WTC11 (cell line): ENCODE measurements at regions not wholly inside any gene's neighbourhood (a gene's known extent, or its start where the extent isn't known, plus 50 kb on each side); places are given as distances from the start of the nearest gene placed in this dataset.

ENCODE experiments used
- ATAC-seq: fragments of 200-7000 bp; cut with Tn5 transposase; 2 replicates; pipeline ENCODE4 v1.10.0; 2021; ENCODE audit warnings: mild to moderate bottlenecking, moderate library complexity
- CTCF ChIA-PET: fragments of 300-600 bp; sonication (Branson Sonifier 250); formaldehyde crosslinking; loops from one replicate; lab custom pipeline; 2021; ENCODE audit warnings: antibody characterized with exemption; lab: Charles Lee
- POLR2A ChIA-PET: fragments of 350-600 bp; sonication (Branson Sonifier 250); formaldehyde crosslinking; loops from one replicate; lab custom pipeline; 2021; ENCODE audit warnings: antibody characterized with exemption; lab: Charles Lee
- DNase-seq: peaks from one replicate; pipeline ENCODE4 v3.0.0; 2021; ENCODE audit warnings: low spot score
- H3K27ac Mint-ChIP-seq: 2 replicates; pipeline ENCODE4 v1.8.0; 2021; ENCODE audit warnings: mixed read lengths
- H3K27me3 Mint-ChIP-seq: 2 replicates; pipeline ENCODE4 v1.8.0; 2021; ENCODE audit warnings: low read depth, mild to moderate bottlenecking, moderate library complexity, mixed read lengths
- H3K36me3 Mint-ChIP-seq: 2 replicates; pipeline ENCODE4 v1.8.0; 2021; ENCODE audit warnings: mixed read lengths
- H3K4me1 Mint-ChIP-seq: 2 replicates; pipeline ENCODE4 v1.8.0; 2022; ENCODE audit warnings: mixed read lengths
- H3K4me3 Mint-ChIP-seq: 2 replicates; pipeline ENCODE4 v1.8.0; 2021; ENCODE audit warnings: mild to moderate bottlenecking, moderate library complexity, mixed read lengths
- H3K9me3 Mint-ChIP-seq: 2 replicates; pipeline ENCODE4 v1.8.0; 2021; ENCODE audit warnings: mixed read lengths
- CBFB ChIP-seq: sonication (generic); formaldehyde crosslinking; IDR thresholded peaks from 2 replicates; pipeline ENCODE4 v1.8.1; 2022; ENCODE audit warnings: mild to moderate bottlenecking, low read depth, missing genetic modification reagents
- CREB1 ChIP-seq: sonication (generic); formaldehyde crosslinking; IDR thresholded peaks from 2 replicates; pipeline ENCODE4 v1.8.0; 2023; ENCODE audit warnings: mild to moderate bottlenecking, missing genetic modification reagents
- ELF4 ChIP-seq: sonication (generic); formaldehyde crosslinking; IDR thresholded peaks from 2 replicates; pipeline ENCODE4 v1.8.1; 2022; ENCODE audit warnings: low read depth, mild to moderate bottlenecking, moderate library complexity, missing genetic modification reagents
- ETV6 ChIP-seq: sonication (generic); formaldehyde crosslinking; IDR thresholded peaks from 2 replicates; pipeline ENCODE4 v1.8.1; 2022; ENCODE audit warnings: mild to moderate bottlenecking, missing genetic modification reagents
- FOXK1 ChIP-seq: sonication (generic); formaldehyde crosslinking; IDR thresholded peaks from 2 replicates; pipeline ENCODE4 v1.8.0; 2022; ENCODE audit warnings: mild to moderate bottlenecking, moderate library complexity, missing genetic modification reagents
- KAT7 ChIP-seq: sonication (generic); formaldehyde crosslinking; IDR thresholded peaks from 2 replicates; pipeline ENCODE4 v1.8.1; 2023; ENCODE audit warnings: missing genetic modification reagents, mild to moderate bottlenecking, borderline replicate concordance
- NR1H2 ChIP-seq: sonication (generic); formaldehyde crosslinking; IDR thresholded peaks from 2 replicates; pipeline ENCODE4 v1.9.0; 2021; ENCODE audit warnings: mild to moderate bottlenecking, moderate library complexity, missing genetic modification reagents
- NR2C2 ChIP-seq: sonication (generic); formaldehyde crosslinking; IDR thresholded peaks from 2 replicates; pipeline ENCODE4 v1.8.0; 2022; ENCODE audit warnings: mild to moderate bottlenecking, missing genetic modification reagents
- RORB ChIP-seq: fragments of 250-450 bp; sonication (Bioruptor Pico); IDR thresholded peaks from 2 replicates; pipeline ENCODE4 v1.9.0; 2021; ENCODE audit warnings: mild to moderate bottlenecking
- TCF7 ChIP-seq: sonication (generic); formaldehyde crosslinking; IDR thresholded peaks from 2 replicates; pipeline ENCODE4 v1.8.0; 2022; ENCODE audit warnings: mild to moderate bottlenecking, low read depth, missing genetic modification reagents, moderate library complexity
- ZBTB21 ChIP-seq: sonication (generic); formaldehyde crosslinking; IDR thresholded peaks from 2 replicates; pipeline ENCODE4 v1.8.1; 2023; ENCODE audit warnings: mild to moderate bottlenecking, missing genetic modification reagents, borderline replicate concordance
- TF ChIP-seq, protein P1 (sequence below): fragments of 200-600 bp; IDR thresholded peaks from 2 replicates; pipeline ENCODE4 v1.8.0; 2022; ENCODE audit warnings: antibody characterized with exemption
- TF ChIP-seq, protein P2 (sequence below): fragments of 250-450 bp; sonication (Bioruptor Pico); IDR thresholded peaks from 2 replicates; pipeline ENCODE4 v2.1.2; 2022; ENCODE audit warnings: mild to moderate bottlenecking, moderate library complexity
- TF ChIP-seq, protein P3 (sequence below): fragments of 250-450 bp; sonication (Bioruptor Pico); IDR thresholded peaks from 2 replicates; pipeline ENCODE4 v1.9.0; 2021; ENCODE audit warnings: mild to moderate bottlenecking
- TF ChIP-seq, protein P4 (sequence below): sonication (generic); formaldehyde crosslinking; IDR thresholded peaks from 2 replicates; pipeline ENCODE4 v1.8.1; 2023; ENCODE audit warnings: mild to moderate bottlenecking, missing genetic modification reagents, borderline replicate concordance
- TF ChIP-seq, protein P5 (sequence below): sonication (generic); formaldehyde crosslinking; conservative IDR thresholded peaks from 2 replicates; pipeline ENCODE4 v1.8.1; 2023; ENCODE audit warnings: mild to moderate bottlenecking, low read depth, missing genetic modification reagents, moderate library complexity
- TF ChIP-seq, protein P6 (sequence below): sonication (generic); formaldehyde crosslinking; conservative IDR thresholded peaks from 2 replicates; pipeline ENCODE4 v1.8.1; 2022; ENCODE audit warnings: mild to moderate bottlenecking, missing genetic modification reagents
- TF ChIP-seq, protein P7 (sequence below): sonication (generic); formaldehyde crosslinking; IDR thresholded peaks from 2 replicates; pipeline ENCODE4 v1.8.0; 2022; ENCODE audit warnings: mild to moderate bottlenecking, missing genetic modification reagents
- TF ChIP-seq, protein P8 (sequence below): sonication (generic); formaldehyde crosslinking; IDR thresholded peaks from 2 replicates; pipeline ENCODE4 v1.8.0; 2022; ENCODE audit warnings: mild to moderate bottlenecking, missing genetic modification reagents
- TF ChIP-seq, protein P9 (sequence below): sonication (generic); formaldehyde crosslinking; IDR thresholded peaks from 2 replicates; pipeline ENCODE4 v1.8.0; 2023; ENCODE audit warnings: missing genetic modification reagents

DNA sequence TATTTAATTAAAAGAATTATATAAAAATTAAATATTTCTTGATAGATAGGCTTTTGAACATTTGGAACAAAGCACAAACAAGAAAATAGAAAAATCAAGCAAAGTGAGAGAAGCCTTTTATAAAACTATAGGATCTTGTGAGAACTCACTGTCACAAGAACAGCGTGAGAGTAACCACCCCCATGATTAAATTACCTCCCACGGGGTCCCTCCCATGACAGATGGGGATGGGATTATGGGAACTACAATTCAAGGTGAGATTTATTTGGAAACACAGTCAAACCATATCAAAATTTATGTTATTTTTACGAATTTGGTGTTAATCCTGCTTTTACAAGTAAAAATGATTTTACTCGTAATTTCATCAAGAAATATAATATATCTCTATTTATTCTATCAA, 1136.1 kb upstream of the POT1 start (continued):
- TF ChIP-seq, protein P1, sequence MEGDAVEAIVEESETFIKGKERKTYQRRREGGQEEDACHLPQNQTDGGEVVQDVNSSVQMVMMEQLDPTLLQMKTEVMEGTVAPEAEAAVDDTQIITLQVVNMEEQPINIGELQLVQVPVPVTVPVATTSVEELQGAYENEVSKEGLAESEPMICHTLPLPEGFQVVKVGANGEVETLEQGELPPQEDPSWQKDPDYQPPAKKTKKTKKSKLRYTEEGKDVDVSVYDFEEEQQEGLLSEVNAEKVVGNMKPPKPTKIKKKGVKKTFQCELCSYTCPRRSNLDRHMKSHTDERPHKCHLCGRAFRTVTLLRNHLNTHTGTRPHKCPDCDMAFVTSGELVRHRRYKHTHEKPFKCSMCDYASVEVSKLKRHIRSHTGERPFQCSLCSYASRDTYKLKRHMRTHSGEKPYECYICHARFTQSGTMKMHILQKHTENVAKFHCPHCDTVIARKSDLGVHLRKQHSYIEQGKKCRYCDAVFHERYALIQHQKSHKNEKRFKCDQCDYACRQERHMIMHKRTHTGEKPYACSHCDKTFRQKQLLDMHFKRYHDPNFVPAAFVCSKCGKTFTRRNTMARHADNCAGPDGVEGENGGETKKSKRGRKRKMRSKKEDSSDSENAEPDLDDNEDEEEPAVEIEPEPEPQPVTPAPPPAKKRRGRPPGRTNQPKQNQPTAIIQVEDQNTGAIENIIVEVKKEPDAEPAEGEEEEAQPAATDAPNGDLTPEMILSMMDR = no peak
- TF ChIP-seq CBFB (CRISPR knock-in tag) = no peak
- TF ChIP-seq ZBTB21 (CRISPR knock-in tag) = no peak
- no peak for TF ChIP-seq NR1H2 (CRISPR knock-in tag)

DNA sequence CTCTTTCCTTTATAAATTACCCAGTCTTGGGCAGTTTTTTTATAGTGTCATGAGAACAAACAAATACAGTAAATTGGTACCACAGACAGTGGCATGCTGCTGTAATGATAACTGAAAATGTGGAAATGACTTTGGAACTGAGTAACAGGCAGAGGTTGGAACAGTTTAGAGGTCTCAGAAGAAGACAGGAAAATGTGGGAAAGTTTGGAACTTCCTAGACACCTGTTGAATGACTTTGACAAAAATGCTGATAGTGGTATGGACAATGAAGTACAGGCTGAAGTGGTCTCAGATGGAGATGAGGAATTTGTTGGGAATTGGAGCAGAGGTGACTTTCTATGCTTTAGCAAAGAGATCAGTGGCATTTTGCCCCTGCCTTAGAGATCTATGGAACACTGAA, 1128.4 kb upstream of the POT1 start:
- no peaks in the 10 kb centered on the region for H3K4me1 Mint-ChIP-seq
- peaks cover 59% of the 10 kb centered on the region for H3K9me3 Mint-ChIP-seq
- H3K36me3 Mint-ChIP-seq = peaks cover 78% of the 10 kb centered on the region
- no peak for DNase-seq
- no peaks in the 10 kb centered on the region for H3K27me3 Mint-ChIP-seq
- CTCF ChIA-PET = no interaction called here
- POLR2A ChIA-PET = no interaction called here
- H3K4me3 Mint-ChIP-seq = no peak overlapping the region
- ATAC-seq = no peak
- H3K27ac Mint-ChIP-seq = no peak overlapping the region
- TF ChIP-seq FOXK1 (CRISPR knock-in tag) = no peak
- no peak for TF ChIP-seq NR2C2 (CRISPR knock-in tag)
- no peak for TF ChIP-seq KAT7 (CRISPR knock-in tag)
- TF ChIP-seq TCF7 (CRISPR knock-in tag) = no peak
- TF ChIP-seq, protein P2, sequence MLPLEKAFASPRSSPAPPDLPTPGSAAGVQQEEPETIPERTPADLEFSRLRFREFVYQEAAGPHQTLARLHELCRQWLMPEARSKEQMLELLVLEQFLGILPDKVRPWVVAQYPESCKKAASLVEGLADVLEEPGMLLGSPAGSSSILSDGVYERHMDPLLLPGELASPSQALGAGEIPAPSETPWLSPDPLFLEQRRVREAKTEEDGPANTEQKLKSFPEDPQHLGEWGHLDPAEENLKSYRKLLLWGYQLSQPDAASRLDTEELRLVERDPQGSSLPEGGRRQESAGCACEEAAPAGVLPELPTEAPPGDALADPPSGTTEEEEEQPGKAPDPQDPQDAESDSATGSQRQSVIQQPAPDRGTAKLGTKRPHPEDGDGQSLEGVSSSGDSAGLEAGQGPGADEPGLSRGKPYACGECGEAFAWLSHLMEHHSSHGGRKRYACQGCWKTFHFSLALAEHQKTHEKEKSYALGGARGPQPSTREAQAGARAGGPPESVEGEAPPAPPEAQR = no peak
- TF ChIP-seq, protein P3, sequence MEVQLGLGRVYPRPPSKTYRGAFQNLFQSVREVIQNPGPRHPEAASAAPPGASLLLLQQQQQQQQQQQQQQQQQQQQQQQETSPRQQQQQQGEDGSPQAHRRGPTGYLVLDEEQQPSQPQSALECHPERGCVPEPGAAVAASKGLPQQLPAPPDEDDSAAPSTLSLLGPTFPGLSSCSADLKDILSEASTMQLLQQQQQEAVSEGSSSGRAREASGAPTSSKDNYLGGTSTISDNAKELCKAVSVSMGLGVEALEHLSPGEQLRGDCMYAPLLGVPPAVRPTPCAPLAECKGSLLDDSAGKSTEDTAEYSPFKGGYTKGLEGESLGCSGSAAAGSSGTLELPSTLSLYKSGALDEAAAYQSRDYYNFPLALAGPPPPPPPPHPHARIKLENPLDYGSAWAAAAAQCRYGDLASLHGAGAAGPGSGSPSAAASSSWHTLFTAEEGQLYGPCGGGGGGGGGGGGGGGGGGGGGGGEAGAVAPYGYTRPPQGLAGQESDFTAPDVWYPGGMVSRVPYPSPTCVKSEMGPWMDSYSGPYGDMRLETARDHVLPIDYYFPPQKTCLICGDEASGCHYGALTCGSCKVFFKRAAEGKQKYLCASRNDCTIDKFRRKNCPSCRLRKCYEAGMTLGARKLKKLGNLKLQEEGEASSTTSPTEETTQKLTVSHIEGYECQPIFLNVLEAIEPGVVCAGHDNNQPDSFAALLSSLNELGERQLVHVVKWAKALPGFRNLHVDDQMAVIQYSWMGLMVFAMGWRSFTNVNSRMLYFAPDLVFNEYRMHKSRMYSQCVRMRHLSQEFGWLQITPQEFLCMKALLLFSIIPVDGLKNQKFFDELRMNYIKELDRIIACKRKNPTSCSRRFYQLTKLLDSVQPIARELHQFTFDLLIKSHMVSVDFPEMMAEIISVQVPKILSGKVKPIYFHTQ (CRISPR knock-in tag) = no peak
- TF ChIP-seq, protein P4, sequence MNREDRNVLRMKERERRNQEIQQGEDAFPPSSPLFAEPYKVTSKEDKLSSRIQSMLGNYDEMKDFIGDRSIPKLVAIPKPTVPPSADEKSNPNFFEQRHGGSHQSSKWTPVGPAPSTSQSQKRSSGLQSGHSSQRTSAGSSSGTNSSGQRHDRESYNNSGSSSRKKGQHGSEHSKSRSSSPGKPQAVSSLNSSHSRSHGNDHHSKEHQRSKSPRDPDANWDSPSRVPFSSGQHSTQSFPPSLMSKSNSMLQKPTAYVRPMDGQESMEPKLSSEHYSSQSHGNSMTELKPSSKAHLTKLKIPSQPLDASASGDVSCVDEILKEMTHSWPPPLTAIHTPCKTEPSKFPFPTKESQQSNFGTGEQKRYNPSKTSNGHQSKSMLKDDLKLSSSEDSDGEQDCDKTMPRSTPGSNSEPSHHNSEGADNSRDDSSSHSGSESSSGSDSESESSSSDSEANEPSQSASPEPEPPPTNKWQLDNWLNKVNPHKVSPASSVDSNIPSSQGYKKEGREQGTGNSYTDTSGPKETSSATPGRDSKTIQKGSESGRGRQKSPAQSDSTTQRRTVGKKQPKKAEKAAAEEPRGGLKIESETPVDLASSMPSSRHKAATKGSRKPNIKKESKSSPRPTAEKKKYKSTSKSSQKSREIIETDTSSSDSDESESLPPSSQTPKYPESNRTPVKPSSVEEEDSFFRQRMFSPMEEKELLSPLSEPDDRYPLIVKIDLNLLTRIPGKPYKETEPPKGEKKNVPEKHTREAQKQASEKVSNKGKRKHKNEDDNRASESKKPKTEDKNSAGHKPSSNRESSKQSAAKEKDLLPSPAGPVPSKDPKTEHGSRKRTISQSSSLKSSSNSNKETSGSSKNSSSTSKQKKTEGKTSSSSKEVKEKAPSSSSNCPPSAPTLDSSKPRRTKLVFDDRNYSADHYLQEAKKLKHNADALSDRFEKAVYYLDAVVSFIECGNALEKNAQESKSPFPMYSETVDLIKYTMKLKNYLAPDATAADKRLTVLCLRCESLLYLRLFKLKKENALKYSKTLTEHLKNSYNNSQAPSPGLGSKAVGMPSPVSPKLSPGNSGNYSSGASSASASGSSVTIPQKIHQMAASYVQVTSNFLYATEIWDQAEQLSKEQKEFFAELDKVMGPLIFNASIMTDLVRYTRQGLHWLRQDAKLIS (CRISPR knock-in tag) = no peak
- TF ChIP-seq ELF4 (CRISPR knock-in tag) = no peak
- TF ChIP-seq, protein P5, sequence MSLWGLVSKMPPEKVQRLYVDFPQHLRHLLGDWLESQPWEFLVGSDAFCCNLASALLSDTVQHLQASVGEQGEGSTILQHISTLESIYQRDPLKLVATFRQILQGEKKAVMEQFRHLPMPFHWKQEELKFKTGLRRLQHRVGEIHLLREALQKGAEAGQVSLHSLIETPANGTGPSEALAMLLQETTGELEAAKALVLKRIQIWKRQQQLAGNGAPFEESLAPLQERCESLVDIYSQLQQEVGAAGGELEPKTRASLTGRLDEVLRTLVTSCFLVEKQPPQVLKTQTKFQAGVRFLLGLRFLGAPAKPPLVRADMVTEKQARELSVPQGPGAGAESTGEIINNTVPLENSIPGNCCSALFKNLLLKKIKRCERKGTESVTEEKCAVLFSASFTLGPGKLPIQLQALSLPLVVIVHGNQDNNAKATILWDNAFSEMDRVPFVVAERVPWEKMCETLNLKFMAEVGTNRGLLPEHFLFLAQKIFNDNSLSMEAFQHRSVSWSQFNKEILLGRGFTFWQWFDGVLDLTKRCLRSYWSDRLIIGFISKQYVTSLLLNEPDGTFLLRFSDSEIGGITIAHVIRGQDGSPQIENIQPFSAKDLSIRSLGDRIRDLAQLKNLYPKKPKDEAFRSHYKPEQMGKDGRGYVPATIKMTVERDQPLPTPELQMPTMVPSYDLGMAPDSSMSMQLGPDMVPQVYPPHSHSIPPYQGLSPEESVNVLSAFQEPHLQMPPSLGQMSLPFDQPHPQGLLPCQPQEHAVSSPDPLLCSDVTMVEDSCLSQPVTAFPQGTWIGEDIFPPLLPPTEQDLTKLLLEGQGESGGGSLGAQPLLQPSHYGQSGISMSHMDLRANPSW (CRISPR knock-in tag) = no peak
- TF ChIP-seq, protein P6, sequence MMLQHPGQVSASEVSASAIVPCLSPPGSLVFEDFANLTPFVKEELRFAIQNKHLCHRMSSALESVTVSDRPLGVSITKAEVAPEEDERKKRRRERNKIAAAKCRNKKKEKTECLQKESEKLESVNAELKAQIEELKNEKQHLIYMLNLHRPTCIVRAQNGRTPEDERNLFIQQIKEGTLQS (CRISPR knock-in tag) = no peak
- no peak for TF ChIP-seq CREB1 (CRISPR knock-in tag)
- TF ChIP-seq, protein P7, sequence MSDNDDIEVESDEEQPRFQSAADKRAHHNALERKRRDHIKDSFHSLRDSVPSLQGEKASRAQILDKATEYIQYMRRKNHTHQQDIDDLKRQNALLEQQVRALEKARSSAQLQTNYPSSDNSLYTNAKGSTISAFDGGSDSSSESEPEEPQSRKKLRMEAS (CRISPR knock-in tag) = no peak
- TF ChIP-seq RORB (CRISPR knock-in tag) = no peak
- TF ChIP-seq, protein P8, sequence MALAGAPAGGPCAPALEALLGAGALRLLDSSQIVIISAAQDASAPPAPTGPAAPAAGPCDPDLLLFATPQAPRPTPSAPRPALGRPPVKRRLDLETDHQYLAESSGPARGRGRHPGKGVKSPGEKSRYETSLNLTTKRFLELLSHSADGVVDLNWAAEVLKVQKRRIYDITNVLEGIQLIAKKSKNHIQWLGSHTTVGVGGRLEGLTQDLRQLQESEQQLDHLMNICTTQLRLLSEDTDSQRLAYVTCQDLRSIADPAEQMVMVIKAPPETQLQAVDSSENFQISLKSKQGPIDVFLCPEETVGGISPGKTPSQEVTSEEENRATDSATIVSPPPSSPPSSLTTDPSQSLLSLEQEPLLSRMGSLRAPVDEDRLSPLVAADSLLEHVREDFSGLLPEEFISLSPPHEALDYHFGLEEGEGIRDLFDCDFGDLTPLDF (CRISPR knock-in tag) = no peak
- TF ChIP-seq, protein P9, sequence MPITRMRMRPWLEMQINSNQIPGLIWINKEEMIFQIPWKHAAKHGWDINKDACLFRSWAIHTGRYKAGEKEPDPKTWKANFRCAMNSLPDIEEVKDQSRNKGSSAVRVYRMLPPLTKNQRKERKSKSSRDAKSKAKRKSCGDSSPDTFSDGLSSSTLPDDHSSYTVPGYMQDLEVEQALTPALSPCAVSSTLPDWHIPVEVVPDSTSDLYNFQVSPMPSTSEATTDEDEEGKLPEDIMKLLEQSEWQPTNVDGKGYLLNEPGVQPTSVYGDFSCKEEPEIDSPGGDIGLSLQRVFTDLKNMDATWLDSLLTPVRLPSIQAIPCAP (CRISPR knock-in tag) = no peak
- no peak for TF ChIP-seq ETV6 (CRISPR knock-in tag)
